G401 (cell line): ENCODE measurements at regions not wholly inside any gene's neighbourhood (a gene's known extent, or its start where the extent isn't known, plus 50 kb on each side); places are given as distances from the start of the nearest gene placed in this dataset.

ENCODE experiments used
- DNase-seq: peaks from one replicate; pipeline ENCODE4 v3.0.0-alpha.2; 2015; ENCODE audit warnings: low spot score
- in situ Hi-C: cut with HindIII; loops from 2 replicates; pipeline ENCODE4 v1.10.0; 2016; ENCODE audit warnings: low sequenced_read_pairs, mixed read lengths

GRCh38 chr6:150456466-150456865, 87.7 kb downstream of the IYD start:
- in situ Hi-C loops = no loop called here

GRCh38 chr6:150456902-150457643, 88.3 kb downstream of the IYD start:
- DNase-seq = no peak
- in situ Hi-C loops = no loop called here

More at GRCh38 chr6:150456466-150456865, 87.7 kb downstream of the IYD start:
- no peak for DNase-seq

GRCh38 chr6:150458579-150458978, 89.8 kb downstream of the IYD start:
- DNase-seq = no peak

GRCh38 chr6:150463852-150464251, 95.0 kb downstream of the IYD start:
- in situ Hi-C loops = no loop called here
- no peak for DNase-seq

More at GRCh38 chr6:150458579-150458978, 89.8 kb downstream of the IYD start:
- in situ Hi-C loops = no loop called here

GRCh38 chr6:150464966-150465365, 96.2 kb downstream of the IYD start:
- in situ Hi-C loops = no loop called here

GRCh38 chr6:150465610-150466009, 96.8 kb downstream of the IYD start:
- in situ Hi-C loops = no loop called here
- no peak for DNase-seq

More at GRCh38 chr6:150464966-150465365, 96.2 kb downstream of the IYD start:
- DNase-seq = no peak

GRCh38 chr6:150466196-150466595, 97.4 kb downstream of the IYD start:
- DNase-seq = no peak
- in situ Hi-C loops = no loop called here

- in situ Hi-C loops = no loop called here
- no peak for DNase-seq
These were observed 101.3 kb downstream of the IYD start for GRCh38 chr6:150470131-150470530.

DNA sequence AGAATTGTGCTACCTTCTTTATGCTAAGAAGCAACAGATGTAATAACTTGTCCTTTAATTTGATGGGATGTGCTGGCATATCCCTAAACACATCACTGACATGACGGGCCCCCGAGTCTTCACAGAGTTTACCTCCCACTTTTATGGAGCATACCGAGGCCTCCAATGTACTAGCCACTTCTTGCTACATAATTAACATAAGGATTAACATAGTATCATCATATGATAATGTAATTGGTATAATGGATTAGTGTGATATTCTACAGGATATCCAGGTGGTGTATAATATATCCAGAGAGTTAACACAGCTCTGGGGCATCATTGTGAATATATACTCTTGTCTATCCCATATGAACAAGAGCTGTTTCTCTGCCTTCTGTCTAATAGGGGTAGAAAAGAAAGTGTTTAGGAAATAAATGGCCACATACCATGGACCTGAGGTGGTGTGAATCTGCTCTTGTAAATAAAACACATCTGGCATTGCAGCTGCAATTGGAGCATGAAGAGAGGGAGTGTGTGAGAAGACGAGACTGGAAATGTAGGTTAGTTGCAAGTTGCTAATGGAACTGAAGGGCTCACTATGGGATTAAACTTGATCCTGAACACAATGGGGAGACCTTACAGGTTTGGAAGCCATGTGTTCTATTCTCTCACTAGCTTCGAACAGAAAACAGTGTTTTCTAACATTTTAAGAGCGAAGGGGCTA, 102.3 kb downstream of the IYD start:
- in situ Hi-C loops = no loop called here
- DNase-seq = no peak

GRCh38 chr6:150478656-150479545, 110.1 kb downstream of the IYD start:
- no peak for DNase-seq
- in situ Hi-C loops = no loop called here

DNA sequence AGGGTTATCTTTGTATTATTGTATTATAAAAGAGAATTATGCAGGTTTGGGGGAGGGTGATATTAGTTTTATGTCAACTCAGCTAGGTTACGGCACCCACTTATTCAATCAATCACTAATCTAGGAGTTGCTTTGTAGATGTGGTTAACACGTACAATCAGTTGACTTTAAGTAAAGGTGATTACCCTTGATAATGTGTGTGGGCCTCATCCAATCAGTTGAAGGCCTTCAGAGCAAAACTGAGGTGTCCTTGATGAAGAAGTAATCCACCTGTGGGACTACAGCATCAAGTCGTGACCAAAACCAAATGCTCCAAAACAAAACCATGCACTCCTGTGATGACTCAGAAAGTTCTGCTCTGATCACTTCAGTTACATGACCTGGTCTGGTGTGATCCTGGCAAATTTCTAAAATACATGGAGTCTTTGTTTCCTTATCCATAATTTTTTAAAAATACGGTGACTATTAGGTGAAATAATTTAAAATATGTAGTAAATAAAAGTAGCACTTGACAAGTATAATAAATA, 114.1 kb downstream of the IYD start:
- DNase-seq = no peak
- in situ Hi-C loops = no loop called here

DNA sequence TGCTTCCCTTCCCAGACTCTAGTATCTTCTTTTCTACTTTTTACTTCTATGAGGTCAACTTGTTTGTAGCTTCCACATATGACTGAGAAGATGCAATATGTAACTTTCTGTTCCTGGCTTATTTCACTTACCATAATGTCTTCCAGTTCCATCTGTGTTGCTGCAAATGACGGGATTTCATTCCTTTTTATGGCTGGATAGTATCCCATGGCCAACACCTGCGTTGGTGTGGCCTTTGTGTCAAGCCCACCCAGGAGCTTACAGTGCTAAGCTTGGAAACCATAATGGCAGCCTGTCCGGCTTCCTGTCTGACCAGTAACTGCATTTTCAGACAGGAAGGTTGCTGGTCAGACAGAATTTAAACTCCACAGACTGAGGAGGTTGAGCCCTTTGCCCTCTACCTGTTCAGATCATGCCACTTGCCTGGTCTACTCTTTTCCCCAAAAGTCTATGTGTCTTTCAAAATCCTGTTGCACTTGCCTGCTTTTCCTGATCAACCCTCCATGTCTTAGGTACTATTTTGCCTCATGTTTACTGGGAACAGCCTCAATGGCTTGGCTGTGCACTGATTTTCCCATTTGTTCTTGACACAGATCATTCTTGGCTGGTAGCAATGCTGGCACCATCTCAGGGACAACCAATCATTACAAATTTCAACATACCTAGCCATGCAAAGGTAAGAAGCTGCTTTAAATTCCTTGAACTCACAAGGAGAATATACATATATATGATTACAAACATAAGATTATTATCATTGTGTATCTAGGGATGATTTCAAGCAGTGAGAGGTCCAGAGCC, 114.3 kb upstream of the PLEKHG1 start:
- in situ Hi-C loops = no loop called here

DNA sequence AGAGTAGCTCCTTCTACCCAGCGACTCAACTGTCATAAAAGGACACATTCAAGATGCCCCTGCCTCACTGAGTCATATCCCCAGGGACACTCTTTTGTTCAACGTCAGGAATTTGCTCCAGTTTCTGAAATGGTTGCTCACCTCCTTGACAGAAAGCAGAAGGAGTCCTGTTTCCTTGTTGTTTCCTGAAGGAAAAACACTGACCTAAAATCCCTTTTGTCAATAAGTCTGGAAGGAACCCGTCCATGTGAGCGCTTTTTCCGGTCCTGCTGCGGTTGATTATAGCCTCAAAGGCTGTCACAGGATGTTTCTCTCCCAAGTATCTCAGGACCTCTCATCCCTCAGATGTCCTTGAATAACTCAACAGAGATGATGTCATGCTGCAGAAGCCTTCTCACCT, 113.6 kb upstream of the PLEKHG1 start:
- DNase-seq = peak; percentile 19
- in situ Hi-C loops = no loop called here

More for the DNA sequence above, 114.3 kb upstream of the PLEKHG1 start:
- peak; percentile 48 for DNase-seq

GRCh38 chr6:150490586-150490985, 109.1 kb upstream of the PLEKHG1 start:
- in situ Hi-C loops = no loop called here

GRCh38 chr6:150491131-150491810, 108.4 kb upstream of the PLEKHG1 start:
- in situ Hi-C loops = no loop called here
- DNase-seq = no peak

More at GRCh38 chr6:150490586-150490985, 109.1 kb upstream of the PLEKHG1 start:
- DNase-seq = no peak

DNA sequence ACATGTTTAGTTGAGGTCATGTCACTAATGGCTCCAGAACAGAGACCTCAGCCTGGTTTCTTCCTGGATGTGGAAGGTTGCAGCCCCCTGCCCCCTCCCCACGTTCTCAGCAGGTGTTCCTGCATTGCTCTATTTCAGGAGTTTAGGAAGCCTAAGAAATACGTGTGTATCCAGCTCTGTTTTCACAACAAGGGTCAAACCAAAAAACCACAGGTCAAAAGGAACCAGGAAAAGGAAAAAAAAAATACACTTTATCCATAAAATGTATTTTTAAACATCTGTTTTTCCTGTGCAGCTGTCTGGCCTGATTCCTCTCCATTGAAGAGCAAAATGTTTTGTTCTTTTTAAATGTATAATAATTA, 107.9 kb upstream of the PLEKHG1 start:
- in situ Hi-C loops = no loop called here
- DNase-seq = no peak

GRCh38 chr6:150492507-150492906, 107.2 kb upstream of the PLEKHG1 start:
- in situ Hi-C loops = no loop called here
- DNase-seq = no peak

- in situ Hi-C loops = no loop called here
- DNase-seq = no peak
These were observed 106.7 kb upstream of the PLEKHG1 start for GRCh38 chr6:150492941-150493340.
